ENCODE measurements at regions not wholly inside any gene's neighbourhood (a gene's known extent, or its start where the extent isn't known, plus 50 kb on each side); places are given as distances from the start of the nearest gene placed in this dataset.

GRCh38 chr7:3218411-3219225, 82.4 kb upstream of the SDK1 start:
- CTCF ChIA-PET (ENCODE audit: unreplicated experiment): no interaction called here

GRCh38 chr7:3229904-3230470, 71.1 kb upstream of the SDK1 start:
- POLR2A ChIA-PET: no interaction called here

More at GRCh38 chr7:3218411-3219225, 82.4 kb upstream of the SDK1 start:
- Histone ChIP-seq H3K4me1 (ENCODE audit: insufficient read depth, low read length, poor library complexity, severe bottlenecking) (no peaks in the 10 kb centered on the region), H2AFZ (ENCODE audit: low read length) (no peak overlapping the region), H3K9me3 (ENCODE audit: low read length) (no peaks in the 10 kb centered on the region), H3K27ac (ENCODE audit: low read depth, low read length, poor library complexity, severe bottlenecking) (no peak overlapping the region), H3K4me2 (ENCODE audit: low read length) (no peak overlapping the region), H3K36me3 (ENCODE audit: insufficient read depth, low read length) (no peaks in the 10 kb centered on the region), H4K20me1 (ENCODE audit: insufficient read depth, low read length) (no peaks in the 10 kb centered on the region), H3K9me2 (ENCODE audit: insufficient read depth, low read length) (no peaks in the 10 kb centered on the region), H3K4me3 (ENCODE audit: low read depth, low read length, poor library complexity, severe bottlenecking) (no peak overlapping the region), H3K79me2 (ENCODE audit: insufficient read depth, low read depth, low read length) (no peaks in the 10 kb centered on the region)
- TF ChIP-seq EZH2phosphoT487 (IDR thresholded peaks at IDR 0.05; ENCODE audit: borderline replicate concordance, low read depth, low read length): no peak
- TF ChIP-seq CTCF (conservative IDR thresholded peaks at IDR 0.05; ENCODE audit: low read length): no peak
- BruUV-seq (replicated peaks): no TSS peak
- intact Hi-C loops (cut with micrococcal nuclease; ENCODE audit: unreplicated experiment): no loop called here
- DNase-seq (ENCODE audit: low spot score): no peak
- POLR2A ChIA-PET: interaction anchor here (0.6 to 1.2 kb wide), 2 partner anchors 14 to 327 kb away, joined by 4 to 5 read pairs; no protein-coding TSS in a partner anchor

More at GRCh38 chr7:3229904-3230470, 71.1 kb upstream of the SDK1 start:
- no peaks in the 10 kb centered on the region for H3K79me2 ChIP-seq (ENCODE audit: insufficient read depth, low read depth, low read length)
- H4K20me1 ChIP-seq (ENCODE audit: insufficient read depth, low read length): no peaks in the 10 kb centered on the region
- no peak for DNase-seq (ENCODE audit: low spot score)
- intact Hi-C loops (cut with micrococcal nuclease; ENCODE audit: unreplicated experiment): no loop called here
- no peak overlapping the region for H3K4me3 ChIP-seq (ENCODE audit: low read depth, low read length, poor library complexity, severe bottlenecking)
- H3K4me2 ChIP-seq (ENCODE audit: low read length): no peak overlapping the region
- BruUV-seq (replicated peaks): no TSS peak
- H3K27ac ChIP-seq (ENCODE audit: low read depth, low read length, poor library complexity, severe bottlenecking): no peak overlapping the region
- TF ChIP-seq EZH2phosphoT487 (IDR thresholded peaks at IDR 0.05; ENCODE audit: borderline replicate concordance, low read depth, low read length) (no peak), CTCF (conservative IDR thresholded peaks at IDR 0.05; ENCODE audit: low read length) (no peak)
- no peaks in the 10 kb centered on the region for H3K4me1 ChIP-seq (ENCODE audit: insufficient read depth, low read length, poor library complexity, severe bottlenecking)
- no peaks in the 10 kb centered on the region for H3K36me3 ChIP-seq (ENCODE audit: insufficient read depth, low read length)
- H3K9me2 ChIP-seq (ENCODE audit: insufficient read depth, low read length): no peaks in the 10 kb centered on the region
- no peaks in the 10 kb centered on the region for H3K9me3 ChIP-seq (ENCODE audit: low read length)
- no peak overlapping the region for H2AFZ ChIP-seq (ENCODE audit: low read length)
- CTCF ChIA-PET (ENCODE audit: unreplicated experiment): no interaction called here
